Omental fat pad (tissue), 3 donors: ENCODE measurements at regions not wholly inside any gene's neighbourhood (a gene's known extent, or its start where the extent isn't known, plus 50 kb on each side); places are given as distances from the start of the nearest gene placed in this dataset.

ENCODE experiments used
- ATAC-seq: fragments of 150-250 bp; one replicate; pipeline ENCODE4 v1.9.1; 2016; ENCODE audit warnings: mild to moderate bottlenecking, moderate library complexity; ENCODE audit not compliant: low FRiP score
- DNase-seq: peaks from one replicate; pipeline ENCODE4 v3.0.0-alpha.2; 2019; ENCODE audit warnings: low spot score
- TF ChIP-seq, protein P1 (sequence below), 3 donors: fragments of 450-650 bp; IDR thresholded peaks; one replicate each; pipeline ENCODE4 v1.5.1; 2016 to 2017; ENCODE audit warnings: antibody characterized with exemption in 3 of 3, mild to moderate bottlenecking in 3 of 3, moderate library complexity in 2 of 3

DNA sequence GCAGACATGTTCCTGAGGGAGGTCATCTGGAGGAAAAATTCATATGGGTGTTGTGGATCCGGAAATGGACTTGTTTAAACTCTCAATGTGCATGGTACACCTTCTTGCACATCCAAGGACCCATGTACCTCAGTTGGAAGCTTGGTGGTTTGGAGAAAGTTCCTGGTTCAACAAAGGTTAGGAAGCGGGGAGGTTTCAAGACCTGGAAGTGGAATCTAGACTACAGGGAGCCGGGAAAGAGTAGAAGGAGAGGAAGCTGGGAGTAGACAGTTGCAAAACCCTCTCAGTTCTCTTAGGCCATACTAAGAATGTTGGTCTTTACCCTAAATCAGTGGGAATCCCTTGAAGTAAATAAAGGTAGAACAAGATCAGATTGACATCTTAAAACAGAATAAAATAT, 209.8 kb upstream of the SPOPL start:
- DNase-seq (no peak), ATAC-seq (no peak)
- TF ChIP-seq, protein P1, sequence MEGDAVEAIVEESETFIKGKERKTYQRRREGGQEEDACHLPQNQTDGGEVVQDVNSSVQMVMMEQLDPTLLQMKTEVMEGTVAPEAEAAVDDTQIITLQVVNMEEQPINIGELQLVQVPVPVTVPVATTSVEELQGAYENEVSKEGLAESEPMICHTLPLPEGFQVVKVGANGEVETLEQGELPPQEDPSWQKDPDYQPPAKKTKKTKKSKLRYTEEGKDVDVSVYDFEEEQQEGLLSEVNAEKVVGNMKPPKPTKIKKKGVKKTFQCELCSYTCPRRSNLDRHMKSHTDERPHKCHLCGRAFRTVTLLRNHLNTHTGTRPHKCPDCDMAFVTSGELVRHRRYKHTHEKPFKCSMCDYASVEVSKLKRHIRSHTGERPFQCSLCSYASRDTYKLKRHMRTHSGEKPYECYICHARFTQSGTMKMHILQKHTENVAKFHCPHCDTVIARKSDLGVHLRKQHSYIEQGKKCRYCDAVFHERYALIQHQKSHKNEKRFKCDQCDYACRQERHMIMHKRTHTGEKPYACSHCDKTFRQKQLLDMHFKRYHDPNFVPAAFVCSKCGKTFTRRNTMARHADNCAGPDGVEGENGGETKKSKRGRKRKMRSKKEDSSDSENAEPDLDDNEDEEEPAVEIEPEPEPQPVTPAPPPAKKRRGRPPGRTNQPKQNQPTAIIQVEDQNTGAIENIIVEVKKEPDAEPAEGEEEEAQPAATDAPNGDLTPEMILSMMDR (IDR thresholded peaks at IDR 0.05) = no peak

DNA sequence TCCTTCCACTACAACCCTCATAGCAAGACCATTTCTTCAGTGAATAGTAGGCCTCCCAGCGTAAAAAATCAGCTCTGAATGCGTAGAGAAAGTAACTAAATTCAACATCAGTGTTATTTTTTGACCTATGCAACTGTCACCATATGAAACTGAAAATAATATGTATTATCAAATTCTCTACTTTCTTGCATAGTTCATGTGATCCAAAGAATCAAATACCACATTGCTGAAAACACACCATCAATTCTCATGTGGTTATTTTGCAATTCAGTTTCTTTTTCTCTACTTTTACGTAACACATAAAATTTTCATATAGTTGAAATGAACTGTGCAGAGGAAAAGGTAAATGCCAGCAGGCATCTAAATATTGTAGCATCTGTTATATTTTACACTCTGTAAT, 208.5 kb upstream of the SPOPL start:
- no peak for DNase-seq
- TF ChIP-seq, protein P1 (IDR thresholded peaks at IDR 0.05) = no peak
- no peak for ATAC-seq

DNA sequence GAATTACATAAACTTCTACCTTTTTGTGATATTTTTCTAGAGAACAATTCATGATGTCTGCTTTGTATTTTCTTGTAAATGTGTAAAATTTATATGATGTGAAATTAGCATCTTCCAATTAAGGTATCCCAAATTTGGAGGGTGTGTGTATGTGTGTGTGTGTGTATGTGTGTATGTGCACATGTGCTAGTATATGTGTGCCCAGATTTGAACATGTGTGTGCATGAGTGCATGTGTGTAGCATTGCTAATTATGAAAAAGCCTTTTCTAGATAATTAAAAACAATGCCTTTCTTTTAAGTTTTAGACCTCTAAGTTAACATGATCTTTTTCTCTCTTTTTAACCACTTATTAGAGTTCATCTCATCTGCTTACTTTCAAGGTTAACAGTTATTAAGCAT, 208.0 kb upstream of the SPOPL start:
- TF ChIP-seq, protein P1 (IDR thresholded peaks at IDR 0.05) = no peak
- no peak for ATAC-seq

DNA sequence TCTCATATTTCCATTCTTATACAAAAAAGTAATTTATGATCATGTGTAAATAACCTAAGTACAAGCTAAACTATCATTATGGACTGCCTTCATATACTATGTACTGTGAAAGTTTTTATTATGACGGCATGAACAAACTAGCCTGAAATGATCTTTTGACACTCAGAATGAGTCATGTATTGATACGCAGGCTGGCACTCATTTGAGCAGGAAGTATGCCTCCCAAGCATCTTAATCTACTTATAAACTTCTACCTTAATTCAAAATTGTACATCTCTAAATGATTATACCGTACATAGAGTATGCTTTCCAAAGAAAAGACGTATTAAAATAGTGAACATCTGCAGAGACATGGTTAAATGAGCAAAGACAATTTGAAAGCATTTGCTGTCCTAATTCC, 207.1 kb upstream of the SPOPL start:
- DNase-seq (no peak), ATAC-seq (no peak)
- TF ChIP-seq, protein P1 (IDR thresholded peaks at IDR 0.05) = no peak

More for the DNA sequence above, 208.0 kb upstream of the SPOPL start:
- DNase-seq = no peak

DNA sequence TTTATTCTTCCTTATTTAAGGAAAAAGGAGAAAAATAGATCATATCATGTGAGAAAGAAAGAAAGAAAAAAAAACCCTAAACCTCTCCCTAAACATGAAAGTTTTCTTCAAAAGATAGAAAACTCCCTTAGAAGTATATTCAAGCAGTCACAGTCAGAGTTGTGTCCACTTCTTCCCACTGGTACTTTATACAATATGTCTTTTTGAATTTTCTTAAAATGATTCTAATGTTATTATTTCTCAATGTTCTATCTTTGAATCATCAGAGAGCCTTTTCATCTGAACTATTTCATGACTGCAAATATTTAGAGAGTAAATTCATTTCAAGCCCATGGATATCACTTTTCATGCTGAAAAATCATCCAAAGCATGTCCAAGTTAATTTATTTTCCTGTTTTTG, 205.2 kb upstream of the SPOPL start:
- ATAC-seq (no peak), DNase-seq (no peak)
- TF ChIP-seq, protein P1 (IDR thresholded peaks at IDR 0.05) = no peak

DNA sequence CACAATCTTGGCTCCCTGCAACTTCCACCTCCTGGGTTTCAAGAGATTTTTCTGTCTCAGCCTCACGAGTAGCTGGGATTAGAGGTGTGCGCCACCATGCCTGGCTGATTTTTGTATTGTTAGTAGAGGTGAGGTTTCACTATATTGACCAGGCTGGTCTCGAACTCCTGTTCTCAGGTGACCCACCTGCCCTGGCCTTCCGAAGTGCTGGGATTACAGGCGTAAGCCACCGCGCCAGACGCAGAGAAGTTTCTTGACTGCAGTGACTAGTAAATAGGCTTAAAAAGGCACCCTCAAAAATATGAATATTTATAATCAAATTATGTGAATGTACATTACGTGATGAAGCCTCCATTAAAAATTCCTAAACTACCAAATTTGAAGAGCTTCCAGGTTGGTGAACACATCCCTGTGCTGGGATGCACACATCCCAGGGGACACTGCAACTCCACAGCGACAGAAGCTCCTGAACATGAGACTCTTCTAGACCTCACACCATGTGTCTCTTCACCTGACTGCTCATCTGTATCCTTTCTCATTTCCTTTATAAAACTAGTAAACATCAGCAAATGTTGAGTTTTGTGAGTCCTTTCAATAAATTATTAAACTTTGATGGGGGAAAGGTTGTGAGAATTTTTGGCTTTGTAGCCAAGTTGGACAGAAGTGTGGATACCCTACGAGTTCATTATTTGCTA, 203.3 kb upstream of the SPOPL start:
- no peak for ATAC-seq
- DNase-seq = no peak
- TF ChIP-seq, protein P1 (IDR thresholded peaks at IDR 0.05) = no peak

DNA sequence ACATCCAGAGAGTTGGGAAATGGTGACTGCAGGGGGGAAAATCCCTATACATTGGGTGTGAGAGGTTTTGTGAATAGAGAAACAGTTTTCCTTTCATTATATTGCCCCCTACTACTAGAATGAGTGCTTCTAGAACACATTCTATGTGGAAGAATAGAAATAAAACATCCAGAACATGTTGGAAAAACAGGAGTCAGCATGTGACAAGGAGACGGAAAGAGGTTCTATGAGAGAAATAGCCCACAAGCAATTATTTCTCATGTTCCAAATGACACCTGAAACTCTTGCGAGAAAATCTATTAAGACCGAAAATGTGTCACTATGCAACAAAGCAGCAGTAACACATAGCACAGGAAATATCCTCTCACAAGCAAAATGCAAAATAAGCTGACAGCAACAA, 202.7 kb upstream of the SPOPL start:
- no peak for ATAC-seq
- no peak for DNase-seq
- TF ChIP-seq, protein P1 (IDR thresholded peaks at IDR 0.05) = no peak
